ENCODE measurements at regions not wholly inside any gene's neighbourhood (a gene's known extent, or its start where the extent isn't known, plus 50 kb on each side); places are given as distances from the start of the nearest gene placed in this dataset.

GRCh38 chrX:104306180-104306579 is 51.4 kb upstream of the ESX1 start:
- DNase-seq (ENCODE audit: low read depth in 2 of 2), result no peak
